ENCODE measurements at regions not wholly inside any gene's neighbourhood (a gene's known extent, or its start where the extent isn't known, plus 50 kb on each side); places are given as distances from the start of the nearest gene placed in this dataset.

DNA sequence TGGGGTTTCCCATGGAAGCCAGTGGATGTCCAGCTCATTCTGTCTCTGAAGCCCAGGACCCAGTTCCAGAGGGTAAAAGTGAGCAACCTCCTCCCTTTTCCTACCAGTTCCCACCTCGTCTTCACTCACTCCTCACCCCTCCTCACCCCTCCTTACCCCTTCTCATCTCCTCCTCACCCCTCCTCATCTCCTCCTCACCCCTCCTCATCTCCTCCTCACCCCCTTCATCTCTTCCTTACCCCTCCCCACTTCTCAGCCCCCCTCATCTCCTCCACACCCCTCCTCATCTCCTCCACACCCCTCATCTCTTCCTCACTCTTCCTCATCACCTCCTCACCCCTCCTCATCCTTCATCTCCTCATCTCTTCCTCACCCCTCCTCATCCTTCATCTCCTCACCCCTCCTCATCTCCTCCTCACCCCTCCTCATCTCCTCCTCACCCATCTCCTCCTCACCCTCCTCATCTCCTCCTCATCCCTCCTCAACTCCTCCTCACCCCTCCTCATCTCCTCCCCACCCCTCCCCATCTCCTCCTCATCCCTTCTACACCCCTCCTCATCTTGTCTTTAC is 246.1 kb downstream of the MYLK4 start:
- Histone ChIP-seq H3K79me2 (ENCODE audit: insufficient read depth, low read length) (no peaks in the 10 kb centered on the region), H3K4me2 (ENCODE audit: low read length) (no peak overlapping the region), H3K27me3 (ENCODE audit: insufficient read depth, low read length) (no peaks in the 10 kb centered on the region; the same call in 1 of the 2 replicates), H3K4me3 (ENCODE audit: low read depth, low read length, poor library complexity, severe bottlenecking) (no peak overlapping the region), H3K4me1 (ENCODE audit: insufficient read depth, low read length, severe bottlenecking) (no peaks in the 10 kb centered on the region), H3K9ac (ENCODE audit: low read length) (no peak overlapping the region), H3K9me3 (ENCODE audit: low read length) (no peaks in the 10 kb centered on the region), H3K27ac (ENCODE audit: low read depth, low read length, poor library complexity, severe bottlenecking) (no peak overlapping the region), H3K9me2 (ENCODE audit: low read depth, low read length) (no peaks in the 10 kb centered on the region), H4K20me1 (ENCODE audit: insufficient read depth, low read length) (no peaks in the 10 kb centered on the region), H2AFZ (ENCODE audit: low read length) (no peak overlapping the region), H3K36me3 (ENCODE audit: insufficient read depth, low read length) (no peaks in the 10 kb centered on the region), H3F3A (ENCODE audit: insufficient read depth, low read length) (no peaks in the 10 kb centered on the region)
- TF ChIP-seq EZH2 (IDR thresholded peaks at IDR 0.05; ENCODE audit: borderline replicate concordance, low read length) = no peak
- TF ChIP-seq CTCF (IDR thresholded peaks at IDR 0.05; ENCODE audit: low read length) = no peak

DNA sequence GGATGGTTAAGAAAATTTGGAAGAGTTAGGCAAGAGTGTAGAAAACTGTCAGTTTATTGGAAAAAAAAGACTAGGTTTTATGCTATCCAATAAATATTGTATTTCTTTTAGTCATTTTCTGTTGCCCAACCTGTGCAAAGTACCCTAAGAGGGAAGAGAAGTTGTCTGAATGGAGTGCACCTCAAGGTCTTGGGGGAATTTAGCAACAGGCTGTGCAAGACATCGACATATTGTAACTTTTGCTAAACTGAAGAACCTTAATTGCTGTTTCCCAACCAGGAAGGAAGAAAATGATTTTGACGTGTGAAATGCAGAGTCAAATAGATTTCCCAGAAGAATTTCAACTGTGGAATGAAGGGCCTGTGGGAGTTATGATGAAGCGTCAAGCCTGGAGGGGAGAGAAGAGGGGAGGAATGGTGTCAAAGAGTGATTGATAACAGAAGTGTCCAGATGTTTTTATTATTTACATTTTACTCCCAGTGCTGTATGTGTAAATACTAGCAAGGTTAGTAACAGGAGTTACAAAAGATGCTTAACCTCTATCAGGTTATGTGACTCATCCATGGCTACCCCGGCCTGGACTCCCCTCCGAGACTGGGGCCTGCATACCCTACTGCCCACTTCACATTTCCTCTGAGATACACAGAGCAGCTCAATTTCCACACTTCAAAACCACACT is 246.8 kb downstream of the MYLK4 start:
- H3F3A ChIP-seq (ENCODE audit: insufficient read depth, low read length) = no peaks in the 10 kb centered on the region
- H3K27me3 ChIP-seq (ENCODE audit: insufficient read depth, low read length) = peaks cover 2% of the 10 kb centered on the region; the same call in 1 of the 2 replicates
- H3K4me1 ChIP-seq (ENCODE audit: insufficient read depth, low read length, severe bottlenecking) = no peaks in the 10 kb centered on the region
- no peaks in the 10 kb centered on the region for H3K79me2 ChIP-seq (ENCODE audit: insufficient read depth, low read length)
- H3K9me3 ChIP-seq (ENCODE audit: low read length) = no peaks in the 10 kb centered on the region
- no peak overlapping the region for H2AFZ ChIP-seq (ENCODE audit: low read length)
- H3K9ac ChIP-seq (ENCODE audit: low read length) = no peak overlapping the region
- H3K27ac ChIP-seq (ENCODE audit: low read depth, low read length, poor library complexity, severe bottlenecking) = no peak overlapping the region
- no peaks in the 10 kb centered on the region for H4K20me1 ChIP-seq (ENCODE audit: insufficient read depth, low read length)
- TF ChIP-seq CTCF (IDR thresholded peaks at IDR 0.05; ENCODE audit: low read length) = no peak
- no peak for TF ChIP-seq EZH2 (IDR thresholded peaks at IDR 0.05; ENCODE audit: borderline replicate concordance, low read length)
- H3K4me3 ChIP-seq (ENCODE audit: low read depth, low read length, poor library complexity, severe bottlenecking) = no peak overlapping the region
- H3K4me2 ChIP-seq (ENCODE audit: low read length) = no peak overlapping the region
- no peaks in the 10 kb centered on the region for H3K36me3 ChIP-seq (ENCODE audit: insufficient read depth, low read length)
- H3K9me2 ChIP-seq (ENCODE audit: low read depth, low read length) = no peaks in the 10 kb centered on the region

- H4K20me1 ChIP-seq (ENCODE audit: insufficient read depth, low read length) = no peaks in the 10 kb centered on the region
- H3K27ac ChIP-seq (ENCODE audit: low read depth, low read length, poor library complexity, severe bottlenecking) = no peak overlapping the region
- no peaks in the 10 kb centered on the region for H3K9me3 ChIP-seq (ENCODE audit: low read length)
- no peaks in the 10 kb centered on the region for H3F3A ChIP-seq (ENCODE audit: insufficient read depth, low read length)
- H3K27me3 ChIP-seq (ENCODE audit: insufficient read depth, low read length) = peaks cover 2% of the 10 kb centered on the region; the same call in 1 of the 2 replicates
- H3K4me1 ChIP-seq (ENCODE audit: insufficient read depth, low read length, severe bottlenecking) = no peaks in the 10 kb centered on the region
- TF ChIP-seq EZH2 (IDR thresholded peaks at IDR 0.05; ENCODE audit: borderline replicate concordance, low read length) (no peak), CTCF (IDR thresholded peaks at IDR 0.05; ENCODE audit: low read length) (no peak)
- H3K9me2 ChIP-seq (ENCODE audit: low read depth, low read length) = no peaks in the 10 kb centered on the region
- no peak overlapping the region for H3K4me2 ChIP-seq (ENCODE audit: low read length)
- no peaks in the 10 kb centered on the region for H3K79me2 ChIP-seq (ENCODE audit: insufficient read depth, low read length)
- H2AFZ ChIP-seq (ENCODE audit: low read length) = no peak overlapping the region
- no peaks in the 10 kb centered on the region for H3K36me3 ChIP-seq (ENCODE audit: insufficient read depth, low read length)
- no peak overlapping the region for H3K9ac ChIP-seq (ENCODE audit: low read length)
- H3K4me3 ChIP-seq (ENCODE audit: low read depth, low read length, poor library complexity, severe bottlenecking) = no peak overlapping the region
Measured at GRCh38 chr6:2502998-2503674, 247.6 kb downstream of the MYLK4 start.

All from OCI-LY1 (cell line).